Thyroid gland (tissue), 4 donors: ENCODE measurements at regions not wholly inside any gene's neighbourhood (a gene's known extent, or its start where the extent isn't known, plus 50 kb on each side); places are given as distances from the start of the nearest gene placed in this dataset.

Experiments
- DNase-seq, 2 donors: peaks; one replicate each; pipeline ENCODE4 v3.0.0-alpha.2; 2019
- H3K27ac ChIP-seq, 3 donors: fragments of 200-600 bp; sonication (generic); 1 replicate in 2 of 3; 2 replicates in 1 of 3; pipeline ENCODE4 v1.5.1; 2016 to 2019; ENCODE audit warnings: mild to moderate bottlenecking in 1 of 3, moderate library complexity in 1 of 3
- H3K27me3 ChIP-seq: fragments of 200-600 bp; sonication (generic); one replicate; pipeline ENCODE4 v1.5.1; 2019
- H3K36me3 ChIP-seq, 2 donors: fragments of 200-600 bp; sonication (generic); one replicate each; pipeline ENCODE4 v1.5.1; 2016 to 2019
- H3K4me1 ChIP-seq, 2 donors: fragments of 200-600 bp; sonication (generic); one replicate each; pipeline ENCODE4 v1.5.1; 2017 to 2019
- H3K4me3 ChIP-seq, 3 donors: fragments of 200-600 bp; sonication (generic); replicated peaks in 1 of 3; 1 replicate in 2 of 3; 2 replicates in 1 of 3; pipeline ENCODE4 v1.5.1; 2016; ENCODE audit warnings: mild to moderate bottlenecking in 1 of 3
- H3K9me3 ChIP-seq: fragments of 200-600 bp; sonication (generic); one replicate; pipeline ENCODE4 v1.5.1; 2017
- CTCF ChIP-seq, 6 experiments: fragments of 200-600 bp in 3 of 6; fragments of 450-650 bp in 3 of 6; sonication (generic) in 3 of 6; IDR thresholded peaks; one replicate each; pipeline ENCODE4 v1.5.1; 2016 to 2019; ENCODE audit warnings: antibody characterized with exemption in 6 of 6, mild to moderate bottlenecking in 2 of 6, inconsistent platforms in 1 of 6, moderate library complexity in 1 of 6
- POLR2A ChIP-seq, 2 donors: fragments of 450-650 bp; IDR thresholded peaks; one replicate each; pipeline ENCODE4 v1.6.1; 2017; ENCODE audit warnings: antibody characterized with exemption in 2 of 2, mild to moderate bottlenecking in 2 of 2, moderate library complexity in 1 of 2
- WGBS, 2 donors: methylation state at CpG; one replicate each; pipeline ENCODE4 v1.1.5; 2017; 5-methylcytosine and 5-hydroxymethylcytosine counted together
- intact Hi-C: fragments of 100-400 bp; cut with DNase I; formaldehyde crosslinking; loops from one replicate; pipeline ENCODE4 v1.15.1; 2023

- Histone ChIP-seq H3K27ac (no peak overlapping the region), H3K36me3 (no peaks in the 10 kb centered on the region), H3K9me3 (no peaks in the 10 kb centered on the region), H3K4me1 (no peaks in the 10 kb centered on the region), H3K4me3 (no peak overlapping the region), H3K27me3 (no peaks in the 10 kb centered on the region)
- no peak for DNase-seq
- 83 to 86% methylated on average over 4 of the region's 4 CpGs for WGBS, 2 donors
- intact Hi-C loops: no loop called here
- TF ChIP-seq CTCF (IDR thresholded peaks at IDR 0.05): no peak
- TF ChIP-seq POLR2A (IDR thresholded peaks at IDR 0.05): no peak
Observed at GRCh38 chr12:83866477-83866876, 1046.1 kb downstream of the SLC6A15 start.

- TF ChIP-seq POLR2A (IDR thresholded peaks at IDR 0.05) (no peak), CTCF (IDR thresholded peaks at IDR 0.05) (no peak)
- Histone ChIP-seq H3K9me3 (no peaks in the 10 kb centered on the region), H3K27ac (no peak overlapping the region), H3K27me3 (no peaks in the 10 kb centered on the region), H3K36me3 (no peaks in the 10 kb centered on the region), H3K4me3 (no peak overlapping the region), H3K4me1 (no peaks in the 10 kb centered on the region)
- WGBS, 2 donors: 69 to 89% methylated on average over 1 of the region's 1 CpG
- intact Hi-C loops: no loop called here
- DNase-seq: no peak
Observed at GRCh38 chr12:83865431-83865830, 1047.2 kb downstream of the SLC6A15 start.

GRCh38 chr12:83864054-83864453 lies 1048.5 kb downstream of the SLC6A15 start:
- no peak overlapping the region for H3K27ac ChIP-seq

GRCh38 chr12:83859021-83859420 lies 1053.6 kb downstream of the SLC6A15 start:
- no peak overlapping the region for H3K27ac ChIP-seq
- TF ChIP-seq CTCF (IDR thresholded peaks at IDR 0.05): no peak
- TF ChIP-seq POLR2A (IDR thresholded peaks at IDR 0.05): no peak
- H3K9me3 ChIP-seq: no peaks in the 10 kb centered on the region
- no peaks in the 10 kb centered on the region for H3K27me3 ChIP-seq
- H3K4me1 ChIP-seq: no peaks in the 10 kb centered on the region
- DNase-seq: no peak
- intact Hi-C loops: no loop called here
- no peak overlapping the region for H3K4me3 ChIP-seq
- H3K36me3 ChIP-seq: no peaks in the 10 kb centered on the region

More at GRCh38 chr12:83864054-83864453, 1048.5 kb downstream of the SLC6A15 start:
- no peak for DNase-seq
- Histone ChIP-seq H3K4me1 (no peaks in the 10 kb centered on the region), H3K27me3 (no peaks in the 10 kb centered on the region), H3K36me3 (no peaks in the 10 kb centered on the region), H3K4me3 (no peak overlapping the region), H3K9me3 (no peaks in the 10 kb centered on the region)
- intact Hi-C loops: no loop called here
- no peak for TF ChIP-seq CTCF (IDR thresholded peaks at IDR 0.05)
- WGBS, 2 donors: 84 to 86% methylated on average over 2 of the region's 2 CpGs

GRCh38 chr12:83856803-83857202 lies 1055.8 kb downstream of the SLC6A15 start:
- H3K27ac ChIP-seq: no peak overlapping the region
- no peaks in the 10 kb centered on the region for H3K27me3 ChIP-seq
- intact Hi-C loops: no loop called here
- H3K4me3 ChIP-seq: no peak overlapping the region
- DNase-seq: no peak
- H3K36me3 ChIP-seq: no peaks in the 10 kb centered on the region
- H3K9me3 ChIP-seq: no peaks in the 10 kb centered on the region
- H3K4me1 ChIP-seq: no peaks in the 10 kb centered on the region
- TF ChIP-seq CTCF (IDR thresholded peaks at IDR 0.05): no peak
- TF ChIP-seq POLR2A (IDR thresholded peaks at IDR 0.05): no peak
